ENCODE measurements at regions not wholly inside any gene's neighbourhood (a gene's known extent, or its start where the extent isn't known, plus 50 kb on each side); places are given as distances from the start of the nearest gene placed in this dataset.

- TF ChIP-seq, protein P1, sequence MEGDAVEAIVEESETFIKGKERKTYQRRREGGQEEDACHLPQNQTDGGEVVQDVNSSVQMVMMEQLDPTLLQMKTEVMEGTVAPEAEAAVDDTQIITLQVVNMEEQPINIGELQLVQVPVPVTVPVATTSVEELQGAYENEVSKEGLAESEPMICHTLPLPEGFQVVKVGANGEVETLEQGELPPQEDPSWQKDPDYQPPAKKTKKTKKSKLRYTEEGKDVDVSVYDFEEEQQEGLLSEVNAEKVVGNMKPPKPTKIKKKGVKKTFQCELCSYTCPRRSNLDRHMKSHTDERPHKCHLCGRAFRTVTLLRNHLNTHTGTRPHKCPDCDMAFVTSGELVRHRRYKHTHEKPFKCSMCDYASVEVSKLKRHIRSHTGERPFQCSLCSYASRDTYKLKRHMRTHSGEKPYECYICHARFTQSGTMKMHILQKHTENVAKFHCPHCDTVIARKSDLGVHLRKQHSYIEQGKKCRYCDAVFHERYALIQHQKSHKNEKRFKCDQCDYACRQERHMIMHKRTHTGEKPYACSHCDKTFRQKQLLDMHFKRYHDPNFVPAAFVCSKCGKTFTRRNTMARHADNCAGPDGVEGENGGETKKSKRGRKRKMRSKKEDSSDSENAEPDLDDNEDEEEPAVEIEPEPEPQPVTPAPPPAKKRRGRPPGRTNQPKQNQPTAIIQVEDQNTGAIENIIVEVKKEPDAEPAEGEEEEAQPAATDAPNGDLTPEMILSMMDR (IDR thresholded peaks at IDR 0.05): no peak
- no peak for TF ChIP-seq POLR2A (IDR thresholded peaks at IDR 0.05)
These were observed 556.7 kb upstream of the FSIP2 start for GRCh38 chr2:185181901-185182300.

Data from testis (tissue), 2 donors.